Choroid plexus epithelial cell (primary cell): ENCODE measurements at regions not wholly inside any gene's neighbourhood (a gene's known extent, or its start where the extent isn't known, plus 50 kb on each side); places are given as distances from the start of the nearest gene placed in this dataset.

ENCODE experiments used
- DNase-seq: peaks from one replicate; pipeline ENCODE4 v3.0.0-alpha.2; 2010; ENCODE audit warnings: low read depth
- H3K4me3 ChIP-seq: 2 replicates; pipeline ENCODE4 v1.5.1; 2011; ENCODE audit warnings: low read depth, mild to moderate bottlenecking, control low read depth, low read length, moderate library complexity
- TF ChIP-seq, protein P1 (sequence below): conservative IDR thresholded peaks from 2 replicates; pipeline ENCODE4 v1.5.1; 2011; ENCODE audit warnings: low read depth, mild to moderate bottlenecking, control low read depth, inconsistent platforms, low read length, moderate library complexity

DNA sequence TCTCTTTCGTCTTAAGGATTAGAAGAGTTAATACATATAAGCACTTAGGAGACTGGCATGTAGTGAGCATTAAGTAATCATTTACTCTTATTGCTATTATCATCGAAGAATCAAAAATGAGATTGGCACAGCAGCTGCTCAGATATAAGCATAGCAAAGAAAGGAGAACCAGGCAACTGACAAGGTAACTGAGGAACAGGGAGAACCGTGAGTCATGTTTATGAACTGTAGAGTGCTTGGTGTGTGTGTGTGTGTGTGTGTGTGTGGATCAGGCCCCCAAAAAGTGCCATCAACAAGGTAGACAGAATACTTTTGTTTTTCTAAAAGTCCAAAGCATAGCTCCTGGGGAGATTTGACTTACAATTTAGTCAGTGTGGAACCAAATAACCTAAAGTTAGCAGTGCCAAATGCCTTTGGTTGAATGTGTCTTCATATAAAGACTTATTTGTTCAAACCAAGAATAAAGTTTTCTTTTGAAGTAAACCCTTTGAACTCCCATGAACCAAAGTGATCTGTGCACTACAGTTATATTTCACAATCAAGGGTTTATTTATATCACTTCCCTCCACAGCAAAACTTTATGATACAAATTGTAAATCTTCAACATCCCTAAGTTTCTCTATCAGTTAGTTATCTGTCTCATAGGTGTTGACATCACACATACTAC, 660.6 kb downstream of the NYAP2 start:
- no peak overlapping the region for H3K4me3 ChIP-seq
- peak; percentile 12 for DNase-seq

DNA sequence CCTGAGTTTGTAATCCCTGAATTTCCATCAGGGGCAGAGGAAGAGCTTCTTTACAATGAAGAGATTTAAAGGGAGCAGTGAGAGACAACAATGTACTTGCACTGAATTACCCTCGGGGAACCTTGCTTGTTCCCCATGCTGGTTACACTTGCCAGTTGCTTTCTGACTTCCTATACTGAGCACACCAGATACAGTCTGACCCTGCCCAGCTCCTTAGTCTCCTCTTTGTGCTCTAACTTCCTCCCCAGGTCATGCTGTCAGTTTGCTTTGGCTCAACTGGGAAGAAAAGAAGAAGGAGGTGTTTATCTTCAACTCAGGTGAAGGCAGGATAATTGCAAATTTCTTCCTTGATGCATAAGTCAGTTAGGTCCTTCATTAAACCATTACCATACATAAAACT, 658.4 kb downstream of the NYAP2 start:
- no peak overlapping the region for H3K4me3 ChIP-seq
- TF ChIP-seq, protein P1, sequence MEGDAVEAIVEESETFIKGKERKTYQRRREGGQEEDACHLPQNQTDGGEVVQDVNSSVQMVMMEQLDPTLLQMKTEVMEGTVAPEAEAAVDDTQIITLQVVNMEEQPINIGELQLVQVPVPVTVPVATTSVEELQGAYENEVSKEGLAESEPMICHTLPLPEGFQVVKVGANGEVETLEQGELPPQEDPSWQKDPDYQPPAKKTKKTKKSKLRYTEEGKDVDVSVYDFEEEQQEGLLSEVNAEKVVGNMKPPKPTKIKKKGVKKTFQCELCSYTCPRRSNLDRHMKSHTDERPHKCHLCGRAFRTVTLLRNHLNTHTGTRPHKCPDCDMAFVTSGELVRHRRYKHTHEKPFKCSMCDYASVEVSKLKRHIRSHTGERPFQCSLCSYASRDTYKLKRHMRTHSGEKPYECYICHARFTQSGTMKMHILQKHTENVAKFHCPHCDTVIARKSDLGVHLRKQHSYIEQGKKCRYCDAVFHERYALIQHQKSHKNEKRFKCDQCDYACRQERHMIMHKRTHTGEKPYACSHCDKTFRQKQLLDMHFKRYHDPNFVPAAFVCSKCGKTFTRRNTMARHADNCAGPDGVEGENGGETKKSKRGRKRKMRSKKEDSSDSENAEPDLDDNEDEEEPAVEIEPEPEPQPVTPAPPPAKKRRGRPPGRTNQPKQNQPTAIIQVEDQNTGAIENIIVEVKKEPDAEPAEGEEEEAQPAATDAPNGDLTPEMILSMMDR: no peak
- DNase-seq: no peak

More for the DNA sequence above, 660.6 kb downstream of the NYAP2 start:
- TF ChIP-seq, protein P1: no peak

DNA sequence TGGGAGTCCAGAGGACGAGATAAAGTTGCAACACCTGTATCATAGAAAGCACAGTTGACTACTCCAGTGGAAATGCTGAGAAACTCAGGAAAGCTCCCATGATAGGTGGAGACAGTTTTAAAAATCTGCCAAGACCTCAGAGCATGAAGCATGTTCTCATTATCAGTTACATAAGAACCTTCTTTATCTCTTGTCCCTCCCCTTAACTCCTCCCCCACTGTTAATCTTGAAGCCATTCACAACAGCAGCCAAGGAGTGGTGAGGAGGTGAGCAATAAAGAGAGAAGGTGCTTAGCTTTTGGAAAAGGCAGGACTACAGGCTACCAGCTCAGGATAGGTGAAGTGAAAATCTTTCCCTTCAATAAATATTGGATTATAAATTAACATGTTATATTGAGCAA, 657.9 kb downstream of the NYAP2 start:
- no peak for DNase-seq
- TF ChIP-seq, protein P1: no peak
- no peak overlapping the region for H3K4me3 ChIP-seq

DNA sequence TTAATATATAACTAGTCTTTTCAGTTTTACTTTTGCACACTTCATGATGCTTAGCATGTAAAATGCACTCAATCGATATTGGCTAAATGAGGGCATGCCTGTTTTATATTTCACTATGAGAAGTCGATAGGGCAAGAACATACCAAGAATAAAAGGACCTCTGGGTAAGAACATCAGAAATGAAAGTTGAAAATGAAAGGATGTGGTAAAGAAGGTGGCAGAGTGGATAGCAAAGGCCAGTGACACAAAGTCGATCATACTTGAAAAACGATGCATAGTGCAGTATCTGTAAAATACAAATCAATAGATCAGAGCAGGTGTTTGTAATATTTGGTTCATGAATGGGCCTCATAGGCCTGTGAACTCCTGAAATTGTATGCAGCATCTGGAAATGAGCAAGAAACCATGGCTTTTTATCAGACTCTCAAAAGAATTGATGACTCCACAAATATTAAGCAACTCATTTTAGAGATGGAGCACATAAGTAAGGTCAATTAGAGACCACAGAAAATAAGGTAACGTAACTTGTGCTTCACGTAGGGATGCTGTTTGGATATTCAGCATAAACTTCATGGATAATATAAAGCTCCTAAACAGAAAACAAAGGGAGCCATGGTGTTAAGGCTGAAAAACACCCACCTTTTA, 653.4 kb downstream of the NYAP2 start:
- no peak for DNase-seq
- H3K4me3 ChIP-seq: no peak overlapping the region
- TF ChIP-seq, protein P1: no peak

DNA sequence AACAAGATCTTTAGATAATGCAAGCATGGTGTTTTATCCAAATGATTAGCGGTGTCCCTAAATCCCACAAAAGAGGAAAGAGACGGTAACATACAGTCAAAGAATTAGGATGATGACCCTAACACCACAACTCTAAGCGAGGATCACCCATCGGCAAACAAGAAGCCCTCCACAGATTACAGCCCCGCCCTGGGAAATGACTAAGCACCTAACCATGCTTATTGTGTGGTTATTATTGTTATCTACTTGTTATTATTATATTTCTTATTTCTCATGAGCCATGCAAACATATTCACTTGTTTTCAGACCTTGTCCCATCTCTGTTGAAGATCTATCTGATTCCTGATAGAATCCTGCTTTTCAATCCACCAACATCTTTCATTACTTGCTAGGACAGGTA, 651.3 kb downstream of the NYAP2 start:
- DNase-seq: peak; percentile 35
- H3K4me3 ChIP-seq: no peak overlapping the region
- TF ChIP-seq, protein P1: no peak

DNA sequence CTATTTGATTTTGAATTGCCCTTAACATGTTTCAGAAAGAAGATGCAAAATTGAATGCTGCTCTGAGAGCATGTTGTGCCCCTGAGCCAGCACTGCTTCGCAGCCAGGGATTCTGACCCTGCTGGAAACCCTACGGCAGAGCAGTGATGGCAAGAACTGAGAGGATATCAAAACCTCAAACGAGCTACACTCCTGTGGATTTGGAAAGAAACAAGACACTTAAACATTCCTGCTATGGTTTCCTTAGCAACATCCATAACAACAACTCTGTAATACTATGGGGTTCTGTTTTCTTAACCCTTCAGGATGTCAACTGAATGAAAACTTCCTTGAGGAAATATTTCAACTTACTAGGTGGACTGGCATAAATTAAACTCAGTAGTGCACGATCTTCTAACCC, 649.1 kb downstream of the NYAP2 start:
- DNase-seq: peak; percentile 96
- TF ChIP-seq, protein P1: no peak
- no peak overlapping the region for H3K4me3 ChIP-seq

DNA sequence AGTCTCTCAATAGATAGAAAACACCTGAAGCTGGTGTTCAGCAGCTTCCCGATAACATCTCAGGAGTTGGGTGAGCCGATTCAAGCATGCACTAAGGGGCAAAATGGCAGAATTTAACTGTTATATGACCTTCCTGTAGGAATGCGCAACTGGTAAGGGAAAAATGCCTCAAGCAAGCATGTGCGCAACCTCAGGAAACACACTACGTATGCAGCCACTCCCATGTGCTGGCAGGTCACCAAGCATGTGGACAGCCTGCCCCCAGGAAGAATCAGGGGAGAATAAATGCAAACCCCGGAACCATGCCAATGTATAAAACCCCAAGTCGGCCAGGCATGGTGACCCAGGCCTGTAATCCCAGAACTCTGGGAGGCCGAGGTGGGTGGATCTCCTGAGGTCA, 645.6 kb downstream of the NYAP2 start:
- no peak overlapping the region for H3K4me3 ChIP-seq
- TF ChIP-seq, protein P1: no peak
- no peak for DNase-seq
